SKM-1 (cell line): ENCODE measurements at regions not wholly inside any gene's neighbourhood (a gene's known extent, or its start where the extent isn't known, plus 50 kb on each side); places are given as distances from the start of the nearest gene placed in this dataset.

Experiments used
- DNase-seq: peaks from one replicate; lab custom pipeline; 2025; ENCODE audit not compliant: unreplicated experiment; lab: John Stamatoyannopoulos, UW

- DNase-seq: no peak
Observed at GRCh38 chr6:125537090-125537489, 212.3 kb upstream of the HEY2 start.

GRCh38 chr6:125539892-125540291 is 209.5 kb upstream of the HEY2 start:
- no peak for DNase-seq

GRCh38 chr6:125544819-125545218 is 204.6 kb upstream of the HEY2 start:
- DNase-seq: no peak

- no peak for DNase-seq
Observed at GRCh38 chr6:125546841-125547251, 202.6 kb upstream of the HEY2 start.

GRCh38 chr6:125547381-125547780 is 202.1 kb upstream of the HEY2 start:
- no peak for DNase-seq

GRCh38 chr6:125549202-125549884 is 200.1 kb upstream of the HEY2 start:
- no peak for DNase-seq

- no peak for DNase-seq
Observed at GRCh38 chr6:125550892-125551291, 198.5 kb upstream of the HEY2 start.

GRCh38 chr6:125552819-125553218 is 196.6 kb upstream of the HEY2 start:
- no peak for DNase-seq

- no peak for DNase-seq
Observed at GRCh38 chr6:125554456-125554855, 195.0 kb upstream of the HEY2 start.

GRCh38 chr6:125558241-125558843 is 191.1 kb upstream of the HEY2 start:
- no peak for DNase-seq

- DNase-seq: no peak
Observed at GRCh38 chr6:125558907-125559306, 190.5 kb upstream of the HEY2 start.

- DNase-seq: no peak
Observed at GRCh38 chr6:125562156-125562555, 187.3 kb upstream of the HEY2 start.

- DNase-seq: no peak
Observed at GRCh38 chr6:125564941-125565340, 184.5 kb upstream of the HEY2 start.

- no peak for DNase-seq
Observed at GRCh38 chr6:125567407-125567806, 182.0 kb upstream of the HEY2 start.

GRCh38 chr6:125568609-125569008 is 180.8 kb upstream of the HEY2 start:
- DNase-seq: no peak

GRCh38 chr6:125570526-125570925 is 178.9 kb upstream of the HEY2 start:
- no peak for DNase-seq

- DNase-seq: no peak
Observed at GRCh38 chr6:125571207-125571755, 178.2 kb upstream of the HEY2 start.

GRCh38 chr6:125574604-125575003 is 174.8 kb upstream of the HEY2 start:
- DNase-seq: no peak

- DNase-seq: no peak
Observed at GRCh38 chr6:125577124-125577662, 172.2 kb upstream of the HEY2 start.

- DNase-seq: no peak
Observed at GRCh38 chr6:125584468-125584939, 164.9 kb upstream of the HEY2 start.

GRCh38 chr6:125585470-125585869 is 164.0 kb upstream of the HEY2 start:
- DNase-seq: no peak

- DNase-seq: no peak
Observed at GRCh38 chr6:125586074-125586473, 163.4 kb upstream of the HEY2 start.
